ENCODE measurements at regions not wholly inside any gene's neighbourhood (a gene's known extent, or its start where the extent isn't known, plus 50 kb on each side); places are given as distances from the start of the nearest gene placed in this dataset.
"Not testable (repeated sequence)": the region's sequence is repeated elsewhere in the genome, so short reads cannot be mapped to it uniquely, and the experiment has no call there.

DNA sequence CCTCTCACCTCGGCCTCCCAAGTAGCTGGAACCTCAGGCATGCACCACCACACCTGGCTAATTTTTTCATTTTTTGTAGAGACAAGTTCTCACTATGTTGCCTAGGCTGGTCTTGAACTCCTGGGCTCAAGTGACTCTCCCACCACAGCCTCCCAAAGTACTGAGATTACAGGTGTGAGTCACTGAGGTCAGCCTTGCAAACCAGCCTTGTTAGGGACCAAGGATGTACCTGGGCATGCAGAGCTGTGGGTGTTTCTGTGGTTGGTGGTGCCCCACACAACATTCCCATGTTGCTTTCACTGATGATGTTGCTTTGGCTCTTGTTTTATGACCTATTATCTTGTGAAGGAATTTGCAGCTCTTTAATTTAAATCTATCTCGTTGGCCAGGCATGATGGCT lies 54.8 kb downstream of the OTUD1 start:
- ATAC-seq (ENCODE audit: poor library complexity) (no peak), DNase-seq (no peak)
- intact Hi-C loops (cut with DNase I): no loop called here

DNA sequence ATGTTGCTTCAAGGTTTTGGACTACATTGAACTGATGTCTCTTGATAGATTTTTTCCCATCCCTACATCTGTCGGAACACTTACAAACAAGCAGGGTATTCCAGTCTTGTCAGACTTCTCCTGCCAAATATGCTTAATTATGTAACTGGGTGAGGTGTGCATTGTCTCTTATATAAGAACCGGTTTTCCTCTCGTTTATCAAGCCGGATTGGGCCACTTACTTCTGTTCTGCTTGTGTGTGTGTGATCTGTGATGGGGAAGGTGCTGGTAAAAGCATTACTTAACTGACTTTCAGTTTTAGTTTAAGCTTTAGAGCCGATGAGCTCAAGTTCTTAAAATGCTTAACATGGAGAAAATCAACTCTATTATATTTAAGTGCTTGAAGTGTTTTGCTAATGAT lies 57.9 kb downstream of the OTUD1 start:
- DNase-seq: no peak
- ATAC-seq (ENCODE audit: poor library complexity): no peak
- intact Hi-C loops (cut with DNase I): no loop called here

DNA sequence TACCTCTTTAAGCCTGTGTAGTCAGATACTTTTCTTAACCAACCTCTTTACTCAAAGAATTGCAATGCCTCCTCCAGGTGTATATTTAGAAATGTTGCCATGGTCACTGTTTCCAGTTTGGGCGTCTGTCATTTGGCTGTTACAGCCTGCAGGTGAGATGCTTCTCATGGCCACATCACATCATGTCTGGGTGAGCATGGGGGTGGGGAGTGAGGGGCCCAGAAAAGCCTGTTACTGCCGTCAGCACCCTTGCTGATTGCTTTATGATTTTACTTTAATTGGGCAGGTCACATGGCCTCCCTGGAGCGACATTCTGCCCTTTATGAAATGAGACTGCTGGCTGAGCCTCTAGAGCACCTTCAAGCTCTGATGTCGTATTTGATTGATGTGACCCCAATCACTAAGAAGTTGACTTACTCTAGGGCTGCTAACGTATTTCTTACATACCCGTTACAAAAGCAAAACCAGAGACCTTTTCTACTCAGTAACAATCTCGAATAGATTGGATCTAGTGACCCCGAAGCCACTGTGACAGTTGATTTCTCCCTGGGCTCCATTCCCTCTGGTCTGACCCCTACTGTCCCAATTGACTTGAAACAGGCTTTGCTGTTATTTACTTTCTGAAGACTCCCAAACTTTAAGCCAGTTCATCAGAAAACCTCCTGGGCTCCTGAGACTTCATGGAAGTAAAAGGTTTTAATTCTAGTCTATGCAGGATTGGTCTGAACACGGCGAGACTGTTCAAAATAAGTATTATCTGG lies 60.7 kb downstream of the OTUD1 start:
- DNase-seq: no peak
- intact Hi-C loops (cut with DNase I): no loop called here
- no peak for ATAC-seq (ENCODE audit: poor library complexity)

DNA sequence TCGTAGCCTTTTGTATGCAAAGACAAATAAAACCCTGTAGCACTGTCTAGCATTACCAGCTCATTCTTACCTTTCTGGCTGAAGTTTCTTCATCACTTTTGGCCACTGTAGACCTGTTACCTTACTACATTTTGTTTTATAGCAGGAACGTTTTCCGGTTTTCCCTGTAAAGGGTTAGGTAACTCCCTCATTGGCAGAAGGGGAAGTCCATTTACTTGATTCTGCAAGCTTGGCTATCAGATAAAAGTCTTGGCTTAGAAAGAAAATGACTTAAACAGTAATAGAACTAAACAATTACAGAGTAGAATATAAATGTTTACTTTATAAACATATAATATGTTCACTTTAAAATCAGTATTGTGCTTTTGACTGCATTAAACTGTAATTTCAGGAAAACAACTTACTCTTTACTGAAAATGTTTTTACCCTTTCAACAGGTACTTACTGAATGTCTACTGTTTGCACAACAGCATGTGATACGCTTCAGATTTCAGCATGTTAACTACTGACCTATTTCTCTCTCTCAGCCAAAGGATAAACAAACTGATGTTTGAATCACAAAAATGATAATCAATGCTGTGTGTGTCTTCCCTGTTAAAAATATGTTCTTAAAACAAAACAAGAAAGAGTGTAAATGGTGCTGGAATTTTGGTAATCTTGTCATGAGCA lies 67.1 kb downstream of the OTUD1 start:
- intact Hi-C loops (cut with DNase I): no loop called here
- no peak for ATAC-seq (ENCODE audit: poor library complexity)
- no peak for DNase-seq

DNA sequence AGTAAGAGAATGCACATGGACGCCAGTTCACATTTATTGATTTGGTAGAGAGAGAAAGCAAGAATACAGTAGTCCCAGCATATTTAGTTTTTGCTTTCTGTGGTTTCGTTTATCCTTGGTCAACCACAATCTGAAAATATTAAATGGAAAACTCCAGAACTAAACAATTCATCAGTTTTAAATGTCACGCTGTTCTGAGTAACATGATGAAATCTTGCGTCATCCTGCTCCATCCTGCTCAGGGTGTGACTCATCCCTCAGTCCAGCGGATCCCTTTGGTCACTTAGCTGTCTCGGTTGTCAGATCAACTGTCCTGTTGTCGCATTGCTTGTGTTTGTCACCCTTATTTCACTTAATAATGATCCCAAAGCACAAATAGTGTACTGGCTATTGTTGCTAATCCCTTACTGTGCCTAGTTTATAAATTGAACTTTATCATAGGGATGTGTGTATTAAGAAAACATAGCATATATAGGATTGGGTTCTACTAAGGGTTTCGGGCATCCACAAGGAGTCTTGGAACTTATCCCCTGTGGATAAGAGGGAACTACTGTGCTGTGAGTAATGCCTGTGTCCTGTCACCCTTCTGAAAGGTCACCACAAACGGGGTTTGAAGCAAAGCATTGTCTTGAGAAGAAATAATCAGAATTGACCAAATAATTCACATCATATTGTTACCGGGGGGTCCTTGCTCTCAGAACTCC lies 73.6 kb downstream of the OTUD1 start:
- intact Hi-C loops (cut with DNase I): no loop called here
- no peak for DNase-seq
- no peak for ATAC-seq (ENCODE audit: poor library complexity)

DNA sequence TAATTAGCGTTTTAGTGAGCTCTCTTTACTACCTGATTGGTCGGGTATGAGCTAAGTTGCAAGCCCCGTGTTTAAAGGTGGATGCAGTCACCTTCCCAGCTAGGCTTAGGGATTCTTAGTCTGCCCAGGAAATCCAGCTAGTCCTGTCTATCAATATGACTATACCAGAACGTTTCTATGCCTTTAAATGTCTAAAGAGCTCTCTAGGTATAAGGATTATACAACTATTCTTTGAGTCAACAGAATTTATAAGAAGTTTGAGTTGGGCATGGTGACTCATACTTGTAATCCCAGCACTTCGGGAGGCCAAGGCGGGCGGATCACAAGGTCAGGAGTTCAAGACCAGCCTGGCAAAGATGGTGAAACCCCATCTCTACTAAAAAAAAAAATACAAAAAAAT lies 74.7 kb downstream of the OTUD1 start:
- DNase-seq; intact Hi-C loops (cut with DNase I); ATAC-seq (ENCODE audit: poor library complexity): not testable (repeated sequence)

DNA sequence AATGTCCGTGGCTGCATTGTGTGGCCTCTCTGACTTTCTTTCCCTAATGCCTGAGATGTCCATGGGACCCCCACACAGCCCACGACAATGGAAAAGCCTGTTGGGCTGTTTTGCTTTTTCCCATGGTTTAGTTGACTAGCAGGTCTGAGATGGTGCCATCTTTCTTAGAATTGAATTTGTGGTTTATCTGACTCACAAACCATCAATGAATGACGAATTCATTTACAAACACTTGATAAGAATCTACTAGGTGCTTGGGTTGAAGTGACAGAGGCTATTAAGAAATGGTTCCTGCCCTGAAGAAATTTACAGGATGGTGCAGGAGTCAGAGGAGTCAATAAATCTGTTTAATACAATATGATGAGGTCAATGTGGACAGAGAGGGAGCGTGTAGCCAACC lies 75.4 kb downstream of the OTUD1 start:
- intact Hi-C loops (cut with DNase I): no loop called here
- DNase-seq: no peak
- no peak for ATAC-seq (ENCODE audit: poor library complexity)

DNA sequence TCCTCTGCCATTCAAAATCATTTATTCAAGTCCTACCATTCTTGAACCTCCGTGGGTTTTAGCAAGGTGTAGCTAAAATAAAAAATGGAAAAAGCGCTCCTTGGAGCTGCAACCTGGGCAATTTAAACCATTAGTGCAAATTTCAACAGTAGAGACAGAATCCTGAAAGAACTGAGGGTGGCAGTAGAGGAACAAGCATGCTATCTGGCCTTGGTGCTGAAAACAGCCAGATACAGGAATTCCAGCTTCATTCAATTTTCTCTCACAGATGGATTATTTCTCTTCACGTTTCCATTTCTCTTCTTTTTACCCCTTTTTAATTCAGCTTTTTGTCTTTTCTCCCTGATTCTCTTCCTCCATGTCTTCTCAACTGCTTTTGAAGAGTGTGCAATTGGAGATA lies 77.7 kb downstream of the OTUD1 start:
- ATAC-seq (ENCODE audit: poor library complexity): no peak
- DNase-seq: no peak
- intact Hi-C loops (cut with DNase I): no loop called here

DNA sequence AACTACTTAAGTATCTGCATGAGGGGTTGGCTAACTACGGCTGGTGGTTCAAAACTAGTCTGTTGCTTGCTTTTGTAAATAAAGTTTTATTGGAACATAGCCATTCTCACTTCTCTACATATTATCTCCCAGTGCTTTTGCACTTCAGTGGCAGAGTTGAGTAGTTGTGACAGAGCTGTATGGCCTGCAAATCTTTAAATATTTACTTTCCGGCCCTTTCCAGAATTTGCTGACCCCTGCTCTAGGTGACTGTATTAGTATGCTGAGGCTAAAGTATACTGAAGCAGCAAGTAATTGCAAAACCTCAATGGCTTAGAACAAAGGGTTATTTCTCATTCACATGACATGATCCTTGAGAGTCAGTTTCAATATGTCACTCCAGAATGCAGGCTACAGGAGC lies 78.3 kb downstream of the OTUD1 start:
- DNase-seq (no peak), ATAC-seq (ENCODE audit: poor library complexity) (no peak)
- intact Hi-C loops (cut with DNase I): no loop called here

DNA sequence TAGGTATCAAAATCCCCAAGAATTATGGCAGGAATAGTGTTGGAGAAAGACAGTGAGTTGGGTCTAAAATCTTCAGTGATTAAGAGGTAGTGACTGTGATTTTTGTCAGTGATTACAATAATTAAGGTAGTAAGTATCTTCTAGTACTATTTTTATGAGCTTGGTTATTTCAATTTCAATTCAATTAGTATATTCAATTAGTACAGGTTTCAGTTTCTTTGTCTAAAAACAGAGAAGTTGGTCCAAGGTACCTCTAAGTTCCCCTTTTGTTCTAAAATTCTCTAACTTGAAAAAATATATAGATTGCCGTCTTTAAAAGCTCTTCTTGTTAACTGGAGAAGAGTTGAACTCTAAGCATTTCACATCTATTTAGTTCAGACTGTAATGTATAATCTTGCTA lies 82.9 kb downstream of the OTUD1 start:
- no peak for ATAC-seq (ENCODE audit: poor library complexity)
- intact Hi-C loops (cut with DNase I): loop anchor here (5.0 kb wide), 1 partner anchor 204 kb away; no protein-coding TSS in a partner anchor
- no peak for DNase-seq

DNA sequence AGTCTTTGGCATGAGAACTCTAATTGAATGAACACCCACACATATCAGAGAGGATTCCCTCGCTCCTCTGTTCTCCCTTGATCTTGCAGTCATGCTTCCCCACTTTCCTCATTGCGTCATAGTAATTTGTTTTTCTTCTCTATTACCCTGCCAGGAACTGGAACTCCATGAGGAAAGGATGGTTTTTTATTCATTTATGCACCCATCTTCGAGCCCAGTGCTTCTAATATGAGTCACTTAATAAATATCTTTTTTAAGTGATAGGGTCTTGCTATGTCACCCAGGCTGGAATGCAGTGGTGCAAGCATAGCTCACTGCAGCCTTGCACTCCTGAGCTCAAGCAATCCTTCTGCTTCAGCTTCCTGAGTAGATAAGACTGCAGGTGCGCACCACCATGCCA lies 83.5 kb downstream of the OTUD1 start:
- intact Hi-C loops (cut with DNase I): loop anchor here (5.0 kb wide), 1 partner anchor 205 kb away; no protein-coding TSS in a partner anchor
- ATAC-seq (ENCODE audit: poor library complexity): no peak
- DNase-seq: no peak

DNA sequence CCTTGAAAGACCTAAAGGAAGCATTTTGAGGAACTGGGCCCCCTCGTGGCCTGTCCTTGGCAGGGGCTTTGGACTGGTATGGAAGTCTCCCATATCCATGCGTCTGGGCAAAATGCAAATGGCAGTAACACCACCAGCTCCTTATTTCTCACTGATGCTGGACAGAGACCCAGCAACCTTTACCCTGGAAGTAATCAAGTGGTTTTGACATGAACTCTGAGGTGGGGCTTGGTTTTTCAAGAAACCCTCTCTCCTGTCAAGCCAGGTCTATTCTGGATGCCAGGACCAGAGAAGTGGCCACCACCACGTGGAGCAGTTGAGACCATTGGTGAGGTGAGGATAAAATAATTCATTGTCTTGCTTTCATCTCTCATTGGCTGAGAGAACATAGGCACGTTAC lies 84.4 kb downstream of the OTUD1 start:
- DNase-seq (no peak), ATAC-seq (ENCODE audit: poor library complexity) (no peak)
- intact Hi-C loops (cut with DNase I): loop anchor here (5.0 kb wide), 1 partner anchor 206 kb away; no protein-coding TSS in a partner anchor

DNA sequence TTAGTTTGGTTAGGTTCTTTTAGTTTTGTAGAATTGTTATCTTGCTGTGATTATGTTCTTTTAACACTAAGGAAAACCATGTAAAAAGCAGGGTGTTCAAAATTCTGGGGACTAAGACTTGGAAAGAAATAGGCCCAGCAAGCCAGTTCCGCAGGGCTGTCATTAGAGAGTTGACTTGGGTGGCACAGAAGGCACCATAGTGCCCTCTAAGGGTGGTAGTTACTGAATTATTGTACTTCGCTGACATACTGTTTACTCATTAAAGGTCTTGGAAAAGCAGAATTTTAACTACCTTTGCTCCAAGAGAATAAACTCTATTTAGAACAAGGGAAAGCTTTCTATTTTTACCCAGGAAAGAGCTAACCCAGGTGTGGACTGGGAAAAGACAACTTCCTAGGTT lies 86.5 kb downstream of the OTUD1 start:
- intact Hi-C loops (cut with DNase I): no loop called here
- DNase-seq (no peak), ATAC-seq (ENCODE audit: poor library complexity) (peak; percentile 88)

DNA sequence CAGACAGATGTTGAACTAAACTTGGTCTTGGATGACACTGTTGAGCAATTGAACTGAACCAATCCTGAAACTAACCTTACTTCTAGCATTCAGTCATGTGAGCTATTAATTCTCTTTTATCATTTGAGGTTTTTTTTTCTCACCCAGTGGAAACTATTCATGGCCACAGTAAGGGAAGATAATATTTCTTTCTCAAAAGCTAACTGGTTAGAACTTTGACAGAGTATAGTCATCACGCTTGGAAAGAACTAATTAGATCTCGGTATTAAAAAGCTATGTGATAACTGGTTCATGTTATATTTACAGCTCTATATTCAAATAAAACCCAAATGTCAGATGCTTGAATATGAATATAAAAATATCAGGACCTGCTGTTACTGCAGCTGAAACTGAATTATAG lies 89.5 kb downstream of the OTUD1 start:
- DNase-seq: no peak

DNA sequence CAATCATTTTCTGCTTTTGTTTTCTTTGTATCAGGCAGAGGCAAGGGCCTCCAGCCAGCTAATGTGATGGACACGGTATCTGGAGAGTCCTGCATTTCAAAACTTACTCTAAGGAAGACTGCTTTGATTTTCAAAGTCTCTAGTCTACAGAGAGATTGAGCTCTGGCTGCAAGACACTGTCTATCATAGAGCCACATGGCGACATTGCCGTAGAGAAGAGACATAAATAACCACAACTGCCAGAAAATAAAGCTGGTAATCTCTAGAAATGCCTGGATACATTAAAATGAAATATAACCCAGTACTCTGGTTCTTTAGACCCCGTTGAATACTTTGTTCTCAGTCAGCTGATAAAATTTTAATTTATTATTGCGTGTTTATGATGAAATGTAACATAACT lies 90.8 kb downstream of the OTUD1 start:
- intact Hi-C loops (cut with DNase I): no loop called here
- no peak for ATAC-seq (ENCODE audit: poor library complexity)
- DNase-seq: no peak

More for the DNA sequence above, 89.5 kb downstream of the OTUD1 start:
- no peak for ATAC-seq (ENCODE audit: poor library complexity)
- intact Hi-C loops (cut with DNase I): no loop called here

DNA sequence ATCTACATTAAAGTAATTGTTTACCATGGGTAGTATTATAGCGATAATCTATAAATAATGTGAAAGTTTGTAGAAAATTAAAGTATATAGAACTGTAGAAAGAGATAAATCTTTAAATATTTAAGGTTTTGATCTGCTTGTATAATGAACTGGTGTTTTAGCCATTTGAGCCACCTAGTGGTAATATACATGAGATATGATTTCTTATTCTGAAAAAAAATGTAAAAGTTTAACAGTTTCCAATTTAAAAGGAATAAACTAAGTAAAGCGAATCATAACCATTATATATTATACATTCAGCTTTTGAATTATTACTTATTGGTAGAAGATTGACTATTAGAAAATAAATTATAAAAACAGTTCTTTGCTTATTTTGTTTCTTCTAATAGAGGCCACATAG lies 91.2 kb downstream of the OTUD1 start:
- intact Hi-C loops (cut with DNase I): no loop called here
- ATAC-seq (ENCODE audit: poor library complexity): no peak
- DNase-seq: no peak

DNA sequence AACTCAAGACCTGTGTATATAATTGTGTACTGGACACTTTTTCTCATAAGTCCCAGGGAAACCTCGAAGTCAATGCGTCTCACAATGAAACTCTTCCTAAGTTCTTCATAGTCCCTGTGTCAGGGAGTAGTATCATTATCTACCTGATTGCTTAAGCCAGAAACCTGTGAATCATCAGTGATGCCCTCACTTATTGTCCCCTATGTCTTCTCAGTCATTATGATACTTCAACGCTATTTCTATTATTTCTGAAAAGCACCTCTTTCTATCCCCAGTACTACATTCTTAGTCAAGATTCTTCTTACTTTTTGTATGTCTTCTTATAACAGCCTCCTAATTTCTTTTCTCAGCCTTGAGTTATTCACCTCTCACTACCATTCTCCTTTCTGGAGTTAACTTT lies 94.3 kb downstream of the OTUD1 start:
- ATAC-seq (ENCODE audit: poor library complexity) (no peak), DNase-seq (no peak)
- intact Hi-C loops (cut with DNase I): no loop called here

DNA sequence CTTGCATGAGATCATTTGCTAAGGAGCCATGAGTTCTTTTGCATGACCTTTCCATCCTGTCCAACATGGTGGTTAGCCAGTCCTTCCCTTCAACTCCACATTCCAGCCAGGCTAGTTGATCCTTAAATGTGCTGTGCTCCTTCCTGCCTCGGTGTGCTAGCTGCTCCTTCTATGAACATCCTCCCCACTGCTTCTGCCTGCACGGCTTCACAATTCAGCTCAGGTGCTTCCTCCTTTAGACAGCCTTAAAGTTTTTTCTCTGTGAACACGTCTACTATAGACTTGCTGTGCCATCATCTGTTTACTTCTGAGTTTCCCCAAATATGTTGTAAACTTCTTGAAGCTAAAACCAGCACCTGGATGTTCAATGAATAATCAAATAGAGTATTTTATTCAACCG lies 95.5 kb downstream of the OTUD1 start:
- DNase-seq (no peak), ATAC-seq (ENCODE audit: poor library complexity) (no peak)
- intact Hi-C loops (cut with DNase I): no loop called here

DNA sequence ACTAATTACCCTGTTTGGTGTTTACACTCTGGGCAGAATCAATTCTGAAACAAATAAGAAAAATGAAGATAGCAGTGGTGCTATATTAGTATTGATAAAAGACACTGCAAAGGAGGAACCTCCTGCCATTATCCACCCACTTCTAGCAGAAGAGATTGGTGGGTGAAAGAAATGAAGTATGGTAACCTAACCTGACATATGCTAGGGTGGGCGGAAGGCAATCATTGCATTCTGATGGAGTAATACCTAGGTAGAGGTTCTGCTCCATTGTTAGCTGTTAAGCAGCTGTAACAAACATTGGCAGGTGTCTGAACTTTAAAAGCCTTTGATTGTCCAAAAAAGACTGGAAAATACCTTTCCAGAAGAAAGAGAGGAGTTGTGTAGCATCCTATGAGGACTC lies 95.9 kb downstream of the OTUD1 start:
- no peak for DNase-seq
- intact Hi-C loops (cut with DNase I): no loop called here
- no peak for ATAC-seq (ENCODE audit: poor library complexity)

DNA sequence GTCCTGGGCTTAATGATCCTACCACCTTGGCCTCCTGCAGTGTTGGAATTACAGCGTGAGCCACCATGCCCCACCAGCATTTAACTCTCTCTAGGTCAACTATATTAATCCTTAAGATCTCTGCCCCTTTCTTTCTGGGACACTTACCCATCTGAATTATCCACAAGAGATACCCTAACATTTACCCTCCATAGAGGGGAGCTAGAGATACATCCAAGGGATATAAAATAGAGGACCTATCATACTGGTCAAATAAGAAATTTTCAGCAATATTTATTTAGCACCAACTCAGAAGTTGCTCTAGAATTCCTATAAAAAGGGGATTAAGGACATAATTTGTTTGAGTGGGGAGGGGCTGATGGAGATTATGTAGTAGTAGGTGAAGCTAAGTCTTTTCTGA lies 96.5 kb downstream of the OTUD1 start:
- no peak for DNase-seq
- no peak for ATAC-seq (ENCODE audit: poor library complexity)
- intact Hi-C loops (cut with DNase I): no loop called here
